Panc1 (cell line): ENCODE measurements at regions not wholly inside any gene's neighbourhood (a gene's known extent, or its start where the extent isn't known, plus 50 kb on each side); places are given as distances from the start of the nearest gene placed in this dataset.

Experiments used
- ATAC-seq: fragments of 200-7000 bp; cut with Tn5 transposase; 2 replicates; pipeline ENCODE4 v1.9.1; 2020; ENCODE audit warnings: mild to moderate bottlenecking, moderate library complexity
- BruUV-seq: library from RNA; stranded (reverse); fragments of 400-500 nt; replicated peaks from 2 replicates; lab custom pipeline; 2021; lab: Mats Ljungman, UMichigan
- CTCF ChIA-PET: fragments of 300-600 bp; sonication (Branson Sonifier 250); formaldehyde crosslinking; loops from one replicate; lab custom pipeline; 2022; ENCODE audit warnings: antibody characterized with exemption; lab: Charles Lee
- POLR2A ChIA-PET: fragments of 300-600 bp; sonication (Branson Sonifier 250); formaldehyde crosslinking; loops from one replicate; lab custom pipeline; 2022; ENCODE audit warnings: antibody characterized with exemption; lab: Charles Lee
- DNase-seq: peaks from one replicate; pipeline ENCODE4 v3.0.0-alpha.2; 2010; ENCODE audit warnings: low read depth, low spot score
- H3K27ac ChIP-seq: 2 replicates; pipeline ENCODE4 v1.5.1; 2011; ENCODE audit warnings: mild to moderate bottlenecking, low read length, inconsistent platforms
- H3K27me3 ChIP-seq: fragments of 200-500 bp; sonication (Bioruptor generic); 2 replicates; pipeline ENCODE4 v1.6.0; 2014; ENCODE audit warnings: low read length, inconsistent platforms; ENCODE audit not compliant: control insufficient read depth, insufficient read depth
- H3K36me3 ChIP-seq: fragments of 200-500 bp; sonication (Bioruptor generic); 2 replicates; pipeline ENCODE4 v1.5.1; 2014; ENCODE audit warnings: inconsistent platforms, mild to moderate bottlenecking, low read length, moderate library complexity; ENCODE audit not compliant: control insufficient read depth, insufficient read depth
- H3K4me1 ChIP-seq: 2 replicates; pipeline ENCODE4 v1.5.1; 2011; ENCODE audit warnings: inconsistent platforms, mild to moderate bottlenecking, low read length, moderate library complexity; ENCODE audit not compliant: control insufficient read depth, insufficient read depth
- H3K4me3 ChIP-seq, 2 experiments: 2 replicates each; pipeline ENCODE4 v1.5.1; 2011 to 2012; ENCODE audit warnings: low read depth in 2 of 2, low read length in 2 of 2, mild to moderate bottlenecking in 2 of 2, inconsistent platforms in 1 of 2, moderate library complexity in 1 of 2
- H3K9me3 ChIP-seq: fragments of 200-500 bp; sonication (Bioruptor generic); 2 replicates; pipeline ENCODE4 v1.5.1; 2014; ENCODE audit warnings: low read depth, mild to moderate bottlenecking, inconsistent platforms, low read length, moderate library complexity; ENCODE audit not compliant: control insufficient read depth, insufficient read depth
- POLR2AphosphoS5 ChIP-seq: IDR thresholded peaks from 2 replicates; pipeline ENCODE4 v1.6.1; 2012; ENCODE audit warnings: mild to moderate bottlenecking, low read depth, low read length, moderate library complexity
- SIN3A ChIP-seq: IDR thresholded peaks from 2 replicates; pipeline ENCODE4 v1.6.1; 2012; ENCODE audit warnings: low read depth, mild to moderate bottlenecking, low read length, moderate library complexity, borderline replicate concordance; ENCODE audit not compliant: insufficient read depth
- TCF7L2 ChIP-seq: IDR thresholded peaks from 2 replicates; pipeline ENCODE4 v1.6.1; 2011; ENCODE audit warnings: mild to moderate bottlenecking, low read depth, low read length, inconsistent platforms
- in situ Hi-C: cut with HindIII; loops from 2 replicates; pipeline ENCODE4 v1.10.0; 2016; ENCODE audit warnings: low sequenced_read_pairs, low pct_unique_long_range_greater_than_20kb
- intact Hi-C: fragments of 100-400 bp; cut with micrococcal nuclease; formaldehyde crosslinking; loops from one replicate; pipeline ENCODE4 v1.10.0; 2022; ENCODE audit not compliant: unreplicated experiment
- TF ChIP-seq, protein P1 (sequence below): fragments of 450-650 bp; IDR thresholded peaks from 2 replicates; pipeline ENCODE4 v1.5.1; 2017; ENCODE audit warnings: mild to moderate bottlenecking
- TF ChIP-seq, protein P2 (sequence below), 2 experiments: IDR thresholded peaks; 2 replicates each; pipeline ENCODE4 v1.6.1; 2011 to 2012; ENCODE audit warnings: low read depth in 2 of 2, control low read depth in 1 of 2, low read length in 1 of 2, mild to moderate bottlenecking in 1 of 2, moderate library complexity in 1 of 2; ENCODE audit not compliant: insufficient read depth in 1 of 2

DNA sequence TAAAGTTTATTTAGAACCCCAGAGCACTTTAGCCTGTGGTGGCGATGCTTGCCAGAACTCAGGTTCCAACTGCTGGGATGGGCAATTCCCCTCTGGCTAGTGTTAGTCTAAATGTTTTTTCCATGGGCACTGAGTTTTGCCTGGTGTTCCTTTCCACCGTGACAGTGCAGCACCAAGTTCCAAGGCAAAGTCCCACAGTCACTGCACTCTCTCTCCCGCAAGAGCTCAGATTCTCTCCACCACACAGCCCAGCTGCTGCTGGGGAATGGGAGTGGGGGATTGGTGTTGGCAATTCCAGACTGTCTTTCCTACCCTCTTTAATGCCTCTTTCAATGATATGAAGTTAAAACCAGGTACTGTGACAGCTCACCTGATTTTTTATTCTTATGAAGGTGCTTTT lies 247.6 kb downstream of the ALDH8A1 start:
- ChIA-PET CTCF (no interaction called here), POLR2A (no interaction called here)
- ATAC-seq (no peak), DNase-seq (no peak)
- TF ChIP-seq, protein P1, sequence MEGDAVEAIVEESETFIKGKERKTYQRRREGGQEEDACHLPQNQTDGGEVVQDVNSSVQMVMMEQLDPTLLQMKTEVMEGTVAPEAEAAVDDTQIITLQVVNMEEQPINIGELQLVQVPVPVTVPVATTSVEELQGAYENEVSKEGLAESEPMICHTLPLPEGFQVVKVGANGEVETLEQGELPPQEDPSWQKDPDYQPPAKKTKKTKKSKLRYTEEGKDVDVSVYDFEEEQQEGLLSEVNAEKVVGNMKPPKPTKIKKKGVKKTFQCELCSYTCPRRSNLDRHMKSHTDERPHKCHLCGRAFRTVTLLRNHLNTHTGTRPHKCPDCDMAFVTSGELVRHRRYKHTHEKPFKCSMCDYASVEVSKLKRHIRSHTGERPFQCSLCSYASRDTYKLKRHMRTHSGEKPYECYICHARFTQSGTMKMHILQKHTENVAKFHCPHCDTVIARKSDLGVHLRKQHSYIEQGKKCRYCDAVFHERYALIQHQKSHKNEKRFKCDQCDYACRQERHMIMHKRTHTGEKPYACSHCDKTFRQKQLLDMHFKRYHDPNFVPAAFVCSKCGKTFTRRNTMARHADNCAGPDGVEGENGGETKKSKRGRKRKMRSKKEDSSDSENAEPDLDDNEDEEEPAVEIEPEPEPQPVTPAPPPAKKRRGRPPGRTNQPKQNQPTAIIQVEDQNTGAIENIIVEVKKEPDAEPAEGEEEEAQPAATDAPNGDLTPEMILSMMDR: no peak
- TF ChIP-seq SIN3A: no peak
- TF ChIP-seq POLR2AphosphoS5: no peak
- no peak for TF ChIP-seq TCF7L2
- TF ChIP-seq, protein P2, sequence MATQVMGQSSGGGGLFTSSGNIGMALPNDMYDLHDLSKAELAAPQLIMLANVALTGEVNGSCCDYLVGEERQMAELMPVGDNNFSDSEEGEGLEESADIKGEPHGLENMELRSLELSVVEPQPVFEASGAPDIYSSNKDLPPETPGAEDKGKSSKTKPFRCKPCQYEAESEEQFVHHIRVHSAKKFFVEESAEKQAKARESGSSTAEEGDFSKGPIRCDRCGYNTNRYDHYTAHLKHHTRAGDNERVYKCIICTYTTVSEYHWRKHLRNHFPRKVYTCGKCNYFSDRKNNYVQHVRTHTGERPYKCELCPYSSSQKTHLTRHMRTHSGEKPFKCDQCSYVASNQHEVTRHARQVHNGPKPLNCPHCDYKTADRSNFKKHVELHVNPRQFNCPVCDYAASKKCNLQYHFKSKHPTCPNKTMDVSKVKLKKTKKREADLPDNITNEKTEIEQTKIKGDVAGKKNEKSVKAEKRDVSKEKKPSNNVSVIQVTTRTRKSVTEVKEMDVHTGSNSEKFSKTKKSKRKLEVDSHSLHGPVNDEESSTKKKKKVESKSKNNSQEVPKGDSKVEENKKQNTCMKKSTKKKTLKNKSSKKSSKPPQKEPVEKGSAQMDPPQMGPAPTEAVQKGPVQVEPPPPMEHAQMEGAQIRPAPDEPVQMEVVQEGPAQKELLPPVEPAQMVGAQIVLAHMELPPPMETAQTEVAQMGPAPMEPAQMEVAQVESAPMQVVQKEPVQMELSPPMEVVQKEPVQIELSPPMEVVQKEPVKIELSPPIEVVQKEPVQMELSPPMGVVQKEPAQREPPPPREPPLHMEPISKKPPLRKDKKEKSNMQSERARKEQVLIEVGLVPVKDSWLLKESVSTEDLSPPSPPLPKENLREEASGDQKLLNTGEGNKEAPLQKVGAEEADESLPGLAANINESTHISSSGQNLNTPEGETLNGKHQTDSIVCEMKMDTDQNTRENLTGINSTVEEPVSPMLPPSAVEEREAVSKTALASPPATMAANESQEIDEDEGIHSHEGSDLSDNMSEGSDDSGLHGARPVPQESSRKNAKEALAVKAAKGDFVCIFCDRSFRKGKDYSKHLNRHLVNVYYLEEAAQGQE (IDR thresholded peaks at IDR 0.05; ENCODE audit: insufficient read depth in 1 of 2, low read depth in 2 of 2, low read length in 1 of 2): no peak
- Histone ChIP-seq H3K36me3 (no peaks in the 10 kb centered on the region), H3K27ac (no peak overlapping the region), H3K9me3 (no peaks in the 10 kb centered on the region), H3K4me3 (no peak overlapping the region), H3K27me3 (no peaks in the 10 kb centered on the region), H3K4me1 (no peaks in the 10 kb centered on the region)
- intact Hi-C loops (no loop called here), in situ Hi-C loops (no loop called here)
- no TSS peak for BruUV-seq

DNA sequence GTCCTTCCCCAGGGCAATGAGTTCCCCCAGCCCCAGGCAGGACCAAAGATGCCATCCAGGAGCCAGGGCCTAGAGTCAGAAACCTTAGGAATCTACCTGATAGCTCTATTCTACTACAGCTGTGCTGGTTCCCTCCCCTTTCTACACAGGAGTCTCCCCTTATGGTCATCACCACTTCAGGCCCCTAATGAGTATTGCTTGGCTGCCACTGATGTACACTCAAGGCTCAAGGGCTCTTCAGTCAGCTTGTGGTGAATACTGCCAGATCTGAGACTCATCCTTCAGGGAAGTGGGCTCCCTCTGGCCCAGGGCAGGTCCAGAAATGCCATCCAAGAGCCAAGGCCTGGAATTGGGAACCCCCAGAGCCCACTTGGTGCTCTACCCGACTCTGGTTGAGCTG lies 248.6 kb downstream of the ALDH8A1 start:
- Histone ChIP-seq H3K36me3 (no peaks in the 10 kb centered on the region), H3K4me3 (no peak overlapping the region), H3K27me3 (no peaks in the 10 kb centered on the region), H3K27ac (no peak overlapping the region), H3K9me3 (no peaks in the 10 kb centered on the region), H3K4me1 (no peaks in the 10 kb centered on the region)
- intact Hi-C loops (no loop called here), in situ Hi-C loops (no loop called here)
- ChIA-PET CTCF (no interaction called here), POLR2A (no interaction called here)
- ATAC-seq: no peak
- TF ChIP-seq SIN3A: no peak
- no TSS peak for BruUV-seq
- no peak for DNase-seq

DNA sequence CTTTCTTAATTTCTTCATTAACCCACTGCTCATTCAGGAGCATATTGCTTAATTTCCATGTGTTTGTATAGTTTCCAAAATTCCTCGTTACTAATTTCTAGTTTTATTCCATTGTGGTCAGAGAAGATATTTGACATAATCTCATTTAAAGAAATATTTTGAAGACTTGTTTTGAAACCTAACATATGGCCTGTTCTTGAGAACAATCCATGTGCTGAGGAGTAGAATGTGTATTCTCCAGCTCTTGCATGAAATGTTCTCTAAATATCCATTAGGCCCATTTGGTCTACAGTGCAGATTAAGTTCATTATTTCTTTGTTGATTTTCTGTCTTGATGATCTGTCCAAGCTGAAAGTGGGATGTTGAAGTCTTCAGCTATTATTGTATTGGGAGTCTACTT lies 251.7 kb downstream of the ALDH8A1 start:
- intact Hi-C loops: no loop called here

More for the DNA sequence above, 251.7 kb downstream of the ALDH8A1 start:
- Histone ChIP-seq H3K27ac (no peak overlapping the region), H3K36me3 (no peaks in the 10 kb centered on the region), H3K4me1 (no peaks in the 10 kb centered on the region), H3K9me3 (no peaks in the 10 kb centered on the region), H3K27me3 (no peaks in the 10 kb centered on the region), H3K4me3 (no peak overlapping the region)
- in situ Hi-C loops: no loop called here
- DNase-seq (no peak), ATAC-seq (no peak)
- POLR2A ChIA-PET: no interaction called here
- no TSS peak for BruUV-seq
- CTCF ChIA-PET: no interaction called here
- no peak for TF ChIP-seq TCF7L2
- TF ChIP-seq, protein P2 (IDR thresholded peaks at IDR 0.05; ENCODE audit: insufficient read depth in 1 of 2, low read depth in 2 of 2, low read length in 1 of 2): no peak
- TF ChIP-seq, protein P1: no peak
